ENCODE measurements at regions not wholly inside any gene's neighbourhood (a gene's known extent, or its start where the extent isn't known, plus 50 kb on each side); places are given as distances from the start of the nearest gene placed in this dataset.

DNA sequence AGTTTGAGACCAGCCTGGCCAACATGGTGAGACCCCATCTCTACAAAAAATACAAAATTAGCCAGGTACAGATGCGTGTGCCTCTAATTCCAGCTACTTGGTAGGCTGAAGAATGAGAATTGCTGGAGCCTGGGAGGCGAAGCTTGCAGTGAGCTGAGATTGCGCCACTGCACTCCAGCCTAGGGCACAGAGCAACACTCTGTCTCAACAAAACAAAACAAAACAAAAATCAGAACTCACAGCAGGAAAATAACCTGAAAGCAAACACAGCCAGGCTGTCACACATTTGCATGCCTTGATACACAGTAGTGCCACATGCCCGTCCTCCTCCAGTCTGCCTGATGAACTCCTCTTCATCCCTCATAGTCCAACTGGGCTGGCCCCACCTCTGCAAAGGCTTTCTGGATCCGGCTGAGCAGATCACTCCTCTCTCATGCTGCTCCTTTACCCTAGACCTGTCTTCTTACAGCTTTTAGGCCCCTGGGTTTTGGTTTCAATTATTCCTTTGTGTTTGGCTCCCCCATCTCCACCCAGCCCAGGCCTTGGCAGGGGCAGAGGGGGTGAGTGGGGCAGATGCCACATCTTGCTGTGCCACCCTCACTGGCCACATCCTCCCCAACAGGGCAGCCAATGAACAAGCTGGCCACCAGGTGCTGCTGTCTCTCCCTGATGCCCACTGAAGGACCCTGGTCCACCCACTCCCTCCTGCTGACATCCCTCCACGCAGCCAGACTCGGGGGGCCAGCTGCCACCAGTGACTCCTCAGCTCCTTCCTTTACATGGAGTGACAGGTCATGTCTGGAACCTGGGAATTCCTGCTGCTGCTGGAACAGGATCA lies 62.0 kb upstream of the GGTA1 start:
- TF ChIP-seq, protein P1, sequence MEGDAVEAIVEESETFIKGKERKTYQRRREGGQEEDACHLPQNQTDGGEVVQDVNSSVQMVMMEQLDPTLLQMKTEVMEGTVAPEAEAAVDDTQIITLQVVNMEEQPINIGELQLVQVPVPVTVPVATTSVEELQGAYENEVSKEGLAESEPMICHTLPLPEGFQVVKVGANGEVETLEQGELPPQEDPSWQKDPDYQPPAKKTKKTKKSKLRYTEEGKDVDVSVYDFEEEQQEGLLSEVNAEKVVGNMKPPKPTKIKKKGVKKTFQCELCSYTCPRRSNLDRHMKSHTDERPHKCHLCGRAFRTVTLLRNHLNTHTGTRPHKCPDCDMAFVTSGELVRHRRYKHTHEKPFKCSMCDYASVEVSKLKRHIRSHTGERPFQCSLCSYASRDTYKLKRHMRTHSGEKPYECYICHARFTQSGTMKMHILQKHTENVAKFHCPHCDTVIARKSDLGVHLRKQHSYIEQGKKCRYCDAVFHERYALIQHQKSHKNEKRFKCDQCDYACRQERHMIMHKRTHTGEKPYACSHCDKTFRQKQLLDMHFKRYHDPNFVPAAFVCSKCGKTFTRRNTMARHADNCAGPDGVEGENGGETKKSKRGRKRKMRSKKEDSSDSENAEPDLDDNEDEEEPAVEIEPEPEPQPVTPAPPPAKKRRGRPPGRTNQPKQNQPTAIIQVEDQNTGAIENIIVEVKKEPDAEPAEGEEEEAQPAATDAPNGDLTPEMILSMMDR (IDR thresholded peaks at IDR 0.05; ENCODE audit: low read depth, low read length, missing input control) = no peak
- TF ChIP-seq RXRA (IDR thresholded peaks at IDR 0.05) (no peak), SP1 (IDR thresholded peaks at IDR 0.05) (no peak), TAF1 (conservative IDR thresholded peaks at IDR 0.05) (no peak)
- TF ChIP-seq, protein P2, sequence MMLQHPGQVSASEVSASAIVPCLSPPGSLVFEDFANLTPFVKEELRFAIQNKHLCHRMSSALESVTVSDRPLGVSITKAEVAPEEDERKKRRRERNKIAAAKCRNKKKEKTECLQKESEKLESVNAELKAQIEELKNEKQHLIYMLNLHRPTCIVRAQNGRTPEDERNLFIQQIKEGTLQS (IDR thresholded peaks at IDR 0.05) = no peak
- TF ChIP-seq, protein P3, sequence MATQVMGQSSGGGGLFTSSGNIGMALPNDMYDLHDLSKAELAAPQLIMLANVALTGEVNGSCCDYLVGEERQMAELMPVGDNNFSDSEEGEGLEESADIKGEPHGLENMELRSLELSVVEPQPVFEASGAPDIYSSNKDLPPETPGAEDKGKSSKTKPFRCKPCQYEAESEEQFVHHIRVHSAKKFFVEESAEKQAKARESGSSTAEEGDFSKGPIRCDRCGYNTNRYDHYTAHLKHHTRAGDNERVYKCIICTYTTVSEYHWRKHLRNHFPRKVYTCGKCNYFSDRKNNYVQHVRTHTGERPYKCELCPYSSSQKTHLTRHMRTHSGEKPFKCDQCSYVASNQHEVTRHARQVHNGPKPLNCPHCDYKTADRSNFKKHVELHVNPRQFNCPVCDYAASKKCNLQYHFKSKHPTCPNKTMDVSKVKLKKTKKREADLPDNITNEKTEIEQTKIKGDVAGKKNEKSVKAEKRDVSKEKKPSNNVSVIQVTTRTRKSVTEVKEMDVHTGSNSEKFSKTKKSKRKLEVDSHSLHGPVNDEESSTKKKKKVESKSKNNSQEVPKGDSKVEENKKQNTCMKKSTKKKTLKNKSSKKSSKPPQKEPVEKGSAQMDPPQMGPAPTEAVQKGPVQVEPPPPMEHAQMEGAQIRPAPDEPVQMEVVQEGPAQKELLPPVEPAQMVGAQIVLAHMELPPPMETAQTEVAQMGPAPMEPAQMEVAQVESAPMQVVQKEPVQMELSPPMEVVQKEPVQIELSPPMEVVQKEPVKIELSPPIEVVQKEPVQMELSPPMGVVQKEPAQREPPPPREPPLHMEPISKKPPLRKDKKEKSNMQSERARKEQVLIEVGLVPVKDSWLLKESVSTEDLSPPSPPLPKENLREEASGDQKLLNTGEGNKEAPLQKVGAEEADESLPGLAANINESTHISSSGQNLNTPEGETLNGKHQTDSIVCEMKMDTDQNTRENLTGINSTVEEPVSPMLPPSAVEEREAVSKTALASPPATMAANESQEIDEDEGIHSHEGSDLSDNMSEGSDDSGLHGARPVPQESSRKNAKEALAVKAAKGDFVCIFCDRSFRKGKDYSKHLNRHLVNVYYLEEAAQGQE (IDR thresholded peaks at IDR 0.05) = no peak

Data from liver (tissue), 3 donors.